OCI-LY7 (cell line): ENCODE measurements at regions not wholly inside any gene's neighbourhood (a gene's known extent, or its start where the extent isn't known, plus 50 kb on each side); places are given as distances from the start of the nearest gene placed in this dataset.

ENCODE experiments used
- EZH2phosphoT487 ChIP-seq: fragments of 200-600 bp; sonication (generic); IDR thresholded peaks from 2 replicates; pipeline ENCODE4 v1.6.1; 2018; ENCODE audit warnings: low read depth, borderline replicate concordance, mild to moderate bottlenecking, mixed run types, antibody characterized with exemption, low read length, moderate library complexity, mixed read lengths
- TF ChIP-seq, protein P1 (sequence below): fragments of 200-600 bp; sonication (generic); conservative IDR thresholded peaks from 2 replicates; pipeline ENCODE4 v1.5.1; 2014; ENCODE audit warnings: mild to moderate bottlenecking, antibody characterized with exemption, low read length, moderate library complexity, mixed read lengths

DNA sequence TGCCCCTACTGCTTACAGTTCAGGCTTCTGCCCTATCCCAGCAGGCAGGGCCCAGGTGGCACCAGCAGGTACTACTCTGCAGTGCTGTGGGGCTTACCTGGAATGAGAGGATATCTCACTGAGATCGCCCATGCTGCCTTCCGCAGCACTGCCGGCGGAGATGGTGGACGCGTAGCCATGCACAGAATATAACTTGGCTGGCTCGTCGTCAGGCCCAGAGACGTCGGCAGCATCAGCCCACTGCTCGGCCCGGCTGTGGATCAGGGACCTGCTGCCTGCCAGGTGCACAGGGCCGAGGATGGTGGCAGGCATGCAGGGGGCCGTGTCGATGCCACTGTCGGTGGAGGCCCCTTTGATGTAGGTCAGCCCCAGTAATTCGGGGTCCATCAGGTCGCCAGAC, 190.9 kb downstream of the SIPA1L2 start:
- TF ChIP-seq, protein P1, sequence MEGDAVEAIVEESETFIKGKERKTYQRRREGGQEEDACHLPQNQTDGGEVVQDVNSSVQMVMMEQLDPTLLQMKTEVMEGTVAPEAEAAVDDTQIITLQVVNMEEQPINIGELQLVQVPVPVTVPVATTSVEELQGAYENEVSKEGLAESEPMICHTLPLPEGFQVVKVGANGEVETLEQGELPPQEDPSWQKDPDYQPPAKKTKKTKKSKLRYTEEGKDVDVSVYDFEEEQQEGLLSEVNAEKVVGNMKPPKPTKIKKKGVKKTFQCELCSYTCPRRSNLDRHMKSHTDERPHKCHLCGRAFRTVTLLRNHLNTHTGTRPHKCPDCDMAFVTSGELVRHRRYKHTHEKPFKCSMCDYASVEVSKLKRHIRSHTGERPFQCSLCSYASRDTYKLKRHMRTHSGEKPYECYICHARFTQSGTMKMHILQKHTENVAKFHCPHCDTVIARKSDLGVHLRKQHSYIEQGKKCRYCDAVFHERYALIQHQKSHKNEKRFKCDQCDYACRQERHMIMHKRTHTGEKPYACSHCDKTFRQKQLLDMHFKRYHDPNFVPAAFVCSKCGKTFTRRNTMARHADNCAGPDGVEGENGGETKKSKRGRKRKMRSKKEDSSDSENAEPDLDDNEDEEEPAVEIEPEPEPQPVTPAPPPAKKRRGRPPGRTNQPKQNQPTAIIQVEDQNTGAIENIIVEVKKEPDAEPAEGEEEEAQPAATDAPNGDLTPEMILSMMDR, result no peak
- TF ChIP-seq EZH2phosphoT487, result no peak
